ENCODE measurements at regions not wholly inside any gene's neighbourhood (a gene's known extent, or its start where the extent isn't known, plus 50 kb on each side); places are given as distances from the start of the nearest gene placed in this dataset.

GRCh38 chr3:171981271-171981605, 58.1 kb upstream of the FNDC3B start:
- TF ChIP-seq ZNF274 (IDR thresholded peaks at IDR 0.05; ENCODE audit: low read depth, low read length) (no peak), SUZ12 (IDR thresholded peaks at IDR 0.05; ENCODE audit: extremely low read depth, insufficient read depth, insufficient read length) (no peak), YY1 (IDR thresholded peaks at IDR 0.05; ENCODE audit: insufficient read depth, insufficient read length) (no peak)

Measured in NT2/D1 (cell line).